B cell (primary cell): ENCODE measurements at regions not wholly inside any gene's neighbourhood (a gene's known extent, or its start where the extent isn't known, plus 50 kb on each side); places are given as distances from the start of the nearest gene placed in this dataset.
A peak's percentile ranks its signal among the peaks of the same experiment; 100 is the strongest.
"Not testable (repeated sequence)": the region's sequence is repeated elsewhere in the genome, so short reads cannot be mapped to it uniquely, and the experiment has no call there.

Experiments used
- ATAC-seq: fragments of 200-7000 bp; cut with Tn5 transposase; one replicate; pipeline ENCODE4 v1.10.0; 2021; ENCODE audit warnings: low read depth, mild to moderate bottlenecking, moderate number of reproducible peaks, moderate library complexity
- CTCF ChIA-PET: fragments of 350-600 bp; sonication (Branson Sonifier 250); formaldehyde crosslinking; loops from one replicate; lab custom pipeline; 2021; ENCODE audit warnings: antibody characterized with exemption, inconsistent platforms; lab: Charles Lee
- POLR2A ChIA-PET: fragments of 350-600 bp; sonication (Branson Sonifier 250); formaldehyde crosslinking; loops from one replicate; lab custom pipeline; 2021; ENCODE audit warnings: antibody characterized with exemption; lab: Charles Lee
- DNase-seq: peaks from one replicate; pipeline ENCODE4 v3.0.0; 2013
- H2AFZ ChIP-seq: 2 replicates; pipeline ENCODE4 v1.6.1; 2012; ENCODE audit warnings: mild to moderate bottlenecking, low read depth, low read length; ENCODE audit not compliant: insufficient read depth, poor library complexity, severe bottlenecking
- H3K27ac ChIP-seq, 2 donors: 1 replicate in 1 of 2; 2 replicates in 1 of 2; pipeline ENCODE4 v1.5.1; 2012 to 2013; ENCODE audit warnings: low read length in 2 of 2, mild to moderate bottlenecking in 2 of 2, moderate library complexity in 1 of 2
- H3K27me3 ChIP-seq, 4 experiments: fragments of 200-600 bp in 1 of 4; sonication (generic) in 1 of 4; replicated peaks in 1 of 4; 1 replicate in 2 of 4; 2 replicates in 2 of 4; pipeline versions ENCODE4 v1.6.1 to v1.7.0; 2013 to 2016; ENCODE audit warnings: low read length in 3 of 4, mild to moderate bottlenecking in 2 of 4, mixed read lengths in 1 of 4, moderate library complexity in 1 of 4; ENCODE audit not compliant: insufficient read depth in 4 of 4, control insufficient read depth in 3 of 4; ENCODE audit errors: control extremely low read depth in 1 of 4
- H3K36me3 ChIP-seq, 2 experiments: replicated peaks in 1 of 2; 1 replicate in 1 of 2; 2 replicates in 1 of 2; pipeline versions ENCODE4 v1.6.1 to v1.7.1; 2013; ENCODE audit warnings: low read length in 1 of 2; ENCODE audit not compliant: insufficient read depth in 2 of 2, control insufficient read depth in 1 of 2; ENCODE audit errors: control extremely low read depth in 1 of 2, extremely low read depth in 1 of 2
- H3K4me1 ChIP-seq, 2 donors: fragments of 200-600 bp in 1 of 2; sonication (generic) in 1 of 2; 1 replicate in 1 of 2; 2 replicates in 1 of 2; pipeline versions ENCODE4 v1.5.1 to v1.6.1; 2013 to 2017; ENCODE audit warnings: low read length in 2 of 2; ENCODE audit not compliant: control insufficient read depth in 2 of 2, insufficient read depth in 2 of 2
- H3K4me2 ChIP-seq: replicated peaks from 2 replicates; pipeline ENCODE3; 2012; ENCODE audit warnings: mild to moderate bottlenecking, low read depth, low read length; ENCODE audit not compliant: poor library complexity, severe bottlenecking
- H3K4me3 ChIP-seq, 5 experiments: fragments of 200-600 bp in 1 of 5; sonication (generic) in 1 of 5; 1 replicate in 3 of 5; 2 replicates in 2 of 5; pipeline versions ENCODE4 v1.5.1 to v1.7.0; 2011 to 2016; ENCODE audit warnings: low read length in 4 of 5, mild to moderate bottlenecking in 4 of 5, low read depth in 2 of 5, control low read depth in 1 of 5, moderate library complexity in 1 of 5; ENCODE audit not compliant: insufficient read depth in 1 of 5; ENCODE audit errors: control extremely low read depth in 1 of 5, extremely low read depth in 1 of 5
- H3K79me2 ChIP-seq: fragments of 200-600 bp; sonication (generic); one replicate; pipeline ENCODE4 v1.6.0; 2016; ENCODE audit warnings: low read length; ENCODE audit not compliant: control insufficient read depth, insufficient read depth
- H3K9ac ChIP-seq: fragments of 200-600 bp; sonication (generic); 2 replicates; pipeline ENCODE4 v1.6.1; 2017; ENCODE audit warnings: mild to moderate bottlenecking, low read length, moderate library complexity
- H3K9me3 ChIP-seq, 3 donors: one replicate each; pipeline versions ENCODE4 v1.6.1 to v1.7.1; 2013; ENCODE audit warnings: low read length in 2 of 3; ENCODE audit not compliant: control insufficient read depth in 2 of 3, insufficient read depth in 1 of 3; ENCODE audit errors: control extremely low read depth in 1 of 3
- H4K20me1 ChIP-seq: 2 replicates; pipeline ENCODE4 v1.6.0; 2012; ENCODE audit warnings: mild to moderate bottlenecking, low read length; ENCODE audit not compliant: insufficient read depth, control insufficient read depth, poor library complexity, severe bottlenecking
- H3K27ac Mint-ChIP-seq: one replicate; pipeline ENCODE4 v1.8.0; 2021; ENCODE audit warnings: mixed read lengths
- H3K27me3 Mint-ChIP-seq: one replicate; pipeline ENCODE4 v1.8.0; 2021; ENCODE audit warnings: mixed read lengths
- H3K4me1 Mint-ChIP-seq: one replicate; pipeline ENCODE4 v1.8.0; 2021; ENCODE audit warnings: mixed read lengths
- H3K4me3 Mint-ChIP-seq: one replicate; pipeline ENCODE4 v1.8.0; 2021; ENCODE audit warnings: mixed read lengths
- H3K9me3 Mint-ChIP-seq: one replicate; pipeline ENCODE4 v1.8.0; 2022; ENCODE audit warnings: mixed read lengths; ENCODE audit not compliant: insufficient read depth
- WGBS: methylation state at CpG from one replicate; pipeline ENCODE4 v1.1.5; 2013; ENCODE audit warnings: missing lambda C conversion rate; ENCODE audit not compliant: insufficient coverage; 5-methylcytosine and 5-hydroxymethylcytosine counted together
- intact Hi-C: fragments of 100-400 bp; cut with micrococcal nuclease; formaldehyde crosslinking; loops from one replicate; pipeline ENCODE4 v1.10.0; 2022

- H3K9me3 ChIP-seq, result peaks cover 0 to 31% (median 0%) of the 10 kb centered on the region in 3 donors
- not testable (repeated sequence) for H3K4me3 Mint-ChIP-seq, H3K27me3 Mint-ChIP-seq
Measured at GRCh38 chr7:56828078-56828860, 304.0 kb downstream of the ZNF479 start.

GRCh38 chr7:56827539-56827938 lies 304.7 kb downstream of the ZNF479 start:
- H3K4me3 Mint-ChIP-seq, H4K20me1 ChIP-seq, H3K36me3 ChIP-seq, H3K4me1 Mint-ChIP-seq, H3K27ac ChIP-seq, H3K4me2 ChIP-seq, H3K27me3 Mint-ChIP-seq, H3K9ac ChIP-seq, ATAC-seq, CTCF ChIA-PET, H3K4me1 ChIP-seq, DNase-seq, POLR2A ChIA-PET, H3K4me3 ChIP-seq, H3K27me3 ChIP-seq, intact Hi-C loops, H2AFZ ChIP-seq, H3K79me2 ChIP-seq, H3K9me3 Mint-ChIP-seq, H3K27ac Mint-ChIP-seq: not testable (repeated sequence)
- peaks cover 0 to 31% (median 0%) of the 10 kb centered on the region in 3 donors for H3K9me3 ChIP-seq
- WGBS, result 92% methylated on average over 8 of the region's 16 CpGs

More at GRCh38 chr7:56828078-56828860, 304.0 kb downstream of the ZNF479 start:
- H3K4me2 ChIP-seq, H3K27ac Mint-ChIP-seq, H3K4me1 ChIP-seq, H3K9me3 Mint-ChIP-seq, intact Hi-C loops, H3K27me3 ChIP-seq, H2AFZ ChIP-seq, ATAC-seq, POLR2A ChIA-PET, H3K36me3 ChIP-seq, H3K9ac ChIP-seq, H3K79me2 ChIP-seq, H3K4me3 ChIP-seq, H4K20me1 ChIP-seq, H3K27ac ChIP-seq, CTCF ChIA-PET, H3K4me1 Mint-ChIP-seq: not testable (repeated sequence)
- WGBS, result 97% methylated on average over 30 of the region's 36 CpGs
- DNase-seq, result peak; percentile 0

DNA sequence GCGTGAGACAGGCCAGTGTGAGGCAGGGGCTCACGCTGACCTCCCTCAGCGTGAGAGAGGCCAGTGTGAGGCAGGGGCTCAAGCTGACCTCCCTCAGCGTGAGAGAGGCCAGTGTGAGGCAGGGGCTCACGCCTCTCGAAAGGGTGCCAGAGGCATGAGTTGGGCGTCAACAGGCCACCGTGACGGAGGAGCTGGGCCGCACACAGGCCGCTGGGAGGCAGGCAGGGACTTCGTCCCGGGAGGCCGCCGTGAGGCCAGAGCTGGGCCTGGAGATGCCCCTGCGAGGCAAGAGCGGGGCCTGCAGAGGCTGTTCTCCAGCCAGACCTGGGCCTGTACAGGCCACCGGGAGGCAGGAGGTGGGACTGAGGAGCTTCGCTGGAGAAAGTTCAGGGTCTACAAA lies 305.7 kb downstream of the ZNF479 start:
- H2AFZ ChIP-seq, H3K27me3 ChIP-seq, CTCF ChIA-PET, H3K4me1 Mint-ChIP-seq, H3K4me3 Mint-ChIP-seq, H3K4me2 ChIP-seq, POLR2A ChIA-PET, H3K9ac ChIP-seq, intact Hi-C loops, H3K4me3 ChIP-seq, H4K20me1 ChIP-seq, H3K27ac ChIP-seq, H3K27me3 Mint-ChIP-seq, H3K4me1 ChIP-seq, H3K27ac Mint-ChIP-seq, DNase-seq, H3K36me3 ChIP-seq, H3K9me3 Mint-ChIP-seq, ATAC-seq, H3K79me2 ChIP-seq: not testable (repeated sequence)
- peaks cover 0 to 26% (median 0%) of the 10 kb centered on the region in 3 donors for H3K9me3 ChIP-seq
- 97% methylated on average over 6 of the region's 19 CpGs for WGBS
